Trophoblast cell (in vitro differentiated cells and primary cell): ENCODE measurements at regions not wholly inside any gene's neighbourhood (a gene's known extent, or its start where the extent isn't known, plus 50 kb on each side); places are given as distances from the start of the nearest gene placed in this dataset.

Source experiments
- DNase-seq, 2 donors: peaks; one replicate each; pipeline ENCODE4 v3.0.0-alpha.2; 2016
- H2AFZ ChIP-seq: 2 replicates; pipeline ENCODE4 v1.6.1; 2013; ENCODE audit warnings: low read length, moderate library complexity, mild to moderate bottlenecking; ENCODE audit not compliant: insufficient read depth, poor library complexity
- H2AK5ac ChIP-seq: 2 replicates; pipeline ENCODE4 v1.6.1; 2013; ENCODE audit warnings: mild to moderate bottlenecking, low read length
- H2BK120ac ChIP-seq: 2 replicates; pipeline ENCODE4 v1.6.1; 2013; ENCODE audit warnings: low read length, mild to moderate bottlenecking, moderate library complexity; ENCODE audit not compliant: insufficient read depth, poor library complexity
- H2BK12ac ChIP-seq: 2 replicates; pipeline ENCODE4 v1.6.1; 2013; ENCODE audit warnings: mild to moderate bottlenecking, low read length, moderate library complexity
- H2BK5ac ChIP-seq: 2 replicates; pipeline ENCODE4 v1.6.1; 2013; ENCODE audit warnings: low read length, low read depth, moderate library complexity, mild to moderate bottlenecking; ENCODE audit not compliant: poor library complexity
- H3K14ac ChIP-seq: 2 replicates; pipeline ENCODE4 v1.6.1; 2013; ENCODE audit warnings: mild to moderate bottlenecking, low read length
- H3K18ac ChIP-seq: 2 replicates; pipeline ENCODE4 v1.6.1; 2013; ENCODE audit warnings: mild to moderate bottlenecking, low read length
- H3K23ac ChIP-seq: 2 replicates; pipeline ENCODE4 v1.6.1; 2013; ENCODE audit warnings: low read length
- H3K27ac ChIP-seq: 2 replicates; pipeline ENCODE4 v1.5.1; 2013; ENCODE audit warnings: low read depth, mild to moderate bottlenecking, inconsistent platforms, low read length, moderate library complexity
- H3K27me3 ChIP-seq: 2 replicates; pipeline ENCODE4 v1.6.1; 2013; ENCODE audit warnings: inconsistent platforms, mild to moderate bottlenecking, low read length, moderate library complexity; ENCODE audit not compliant: insufficient read depth
- H3K36me3 ChIP-seq, 2 experiments: 1 replicate in 1 of 2; 2 replicates in 1 of 2; pipeline ENCODE4 v1.6.1; 2013; ENCODE audit warnings: low read length in 2 of 2, mild to moderate bottlenecking in 2 of 2, moderate library complexity in 1 of 2; ENCODE audit not compliant: insufficient read depth in 2 of 2, control insufficient read depth in 1 of 2
- H3K4ac ChIP-seq: 2 replicates; pipeline ENCODE4 v1.6.1; 2013; ENCODE audit warnings: low read depth, mild to moderate bottlenecking, low read length, moderate library complexity
- H3K4me1 ChIP-seq, 2 experiments: 1 replicate in 1 of 2; 2 replicates in 1 of 2; pipeline ENCODE4 v1.6.1; 2013; ENCODE audit warnings: low read length in 2 of 2, mild to moderate bottlenecking in 2 of 2, moderate library complexity in 1 of 2; ENCODE audit not compliant: insufficient read depth in 2 of 2, control insufficient read depth in 1 of 2
- H3K4me2 ChIP-seq: 2 replicates; pipeline ENCODE4 v1.6.1; 2013; ENCODE audit warnings: inconsistent platforms, mild to moderate bottlenecking, low read length, moderate library complexity
- H3K4me3 ChIP-seq: 2 replicates; pipeline ENCODE4 v1.5.1; 2013; ENCODE audit warnings: mild to moderate bottlenecking, low read depth, low read length, inconsistent platforms
- H3K79me1 ChIP-seq: one replicate; pipeline ENCODE4 v1.6.1; 2013; ENCODE audit warnings: low read length
- H3K79me2 ChIP-seq: 2 replicates; pipeline ENCODE4 v1.6.1; 2013; ENCODE audit warnings: low read length, mild to moderate bottlenecking; ENCODE audit not compliant: control insufficient read depth, insufficient read depth, poor library complexity
- H3K9ac ChIP-seq: 2 replicates; pipeline ENCODE4 v1.6.1; 2013; ENCODE audit warnings: mild to moderate bottlenecking, low read length
- H3K9me3 ChIP-seq: 2 replicates; pipeline ENCODE4 v1.6.1; 2013; ENCODE audit warnings: low read depth, mild to moderate bottlenecking, control low read depth, inconsistent platforms, low read length; ENCODE audit not compliant: insufficient read depth
- H4K12ac ChIP-seq: 2 replicates; pipeline ENCODE4 v1.6.1; 2013; ENCODE audit warnings: low read depth, mild to moderate bottlenecking, low read length, moderate library complexity
- H4K8ac ChIP-seq: 2 replicates; pipeline ENCODE4 v1.6.1; 2013; ENCODE audit warnings: low read depth, mild to moderate bottlenecking, low read length, moderate library complexity
- H4K91ac ChIP-seq: one replicate; pipeline ENCODE4 v1.6.1; 2013; ENCODE audit warnings: low read depth, mild to moderate bottlenecking, low read length, moderate library complexity
- WGBS: extraction: QIAGEN DNeasy Blood & Tissue Kit; methylation state at CpG from one replicate; pipeline ENCODE4 v1.1.7; 2013; ENCODE audit warnings: missing lambda C conversion rate; ENCODE audit not compliant: insufficient read length, insufficient coverage; ENCODE audit errors: extremely low coverage; 5-methylcytosine and 5-hydroxymethylcytosine counted together

DNA sequence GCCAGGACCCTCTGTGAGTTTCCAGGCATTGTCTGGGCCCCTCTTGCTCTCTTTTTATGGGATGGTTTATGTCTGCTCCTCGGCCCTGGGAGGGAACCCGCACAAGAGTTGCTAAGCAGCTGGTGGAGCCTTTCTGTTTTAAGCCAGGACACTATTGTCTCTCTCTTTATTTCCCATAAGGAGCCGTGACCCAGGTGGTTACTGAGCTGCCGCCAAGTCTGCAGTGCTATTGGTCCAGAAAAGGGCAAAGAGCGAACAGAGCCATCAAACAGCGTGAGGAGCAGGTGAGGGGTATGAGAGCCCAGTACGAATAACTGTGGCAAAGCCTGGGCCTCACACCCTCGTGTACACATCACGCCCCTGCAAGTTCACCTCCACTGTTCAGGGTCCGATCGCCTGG, 280.2 kb downstream of the SHQ1 start:
- H4K91ac ChIP-seq: no peak overlapping the region
- H2BK5ac ChIP-seq: no peak overlapping the region
- no peak overlapping the region for H3K27ac ChIP-seq
- H3K27me3 ChIP-seq: no peaks in the 10 kb centered on the region
- no peak overlapping the region for H2BK120ac ChIP-seq
- no peak overlapping the region for H3K4me2 ChIP-seq
- no peaks in the 10 kb centered on the region for H3K79me1 ChIP-seq
- H4K12ac ChIP-seq: no peak overlapping the region
- WGBS: no CpG with 5 or more reads among the region's 11 CpGs
- no peaks in the 10 kb centered on the region for H3K36me3 ChIP-seq
- DNase-seq: no peak
- no peak overlapping the region for H3K4ac ChIP-seq
- H3K4me3 ChIP-seq: no peak overlapping the region
- no peaks in the 10 kb centered on the region for H3K9me3 ChIP-seq
- H3K79me2 ChIP-seq: no peaks in the 10 kb centered on the region
- no peak overlapping the region for H3K18ac ChIP-seq
- no peak overlapping the region for H3K23ac ChIP-seq
- no peak overlapping the region for H4K8ac ChIP-seq
- no peak overlapping the region for H2AK5ac ChIP-seq
- no peak overlapping the region for H3K14ac ChIP-seq
- H3K4me1 ChIP-seq: peaks cover 0 to 3% of the 10 kb centered on the region in 2 experiments
- H2AFZ ChIP-seq: no peak overlapping the region
- H2BK12ac ChIP-seq: no peak overlapping the region
- no peak overlapping the region for H3K9ac ChIP-seq

DNA sequence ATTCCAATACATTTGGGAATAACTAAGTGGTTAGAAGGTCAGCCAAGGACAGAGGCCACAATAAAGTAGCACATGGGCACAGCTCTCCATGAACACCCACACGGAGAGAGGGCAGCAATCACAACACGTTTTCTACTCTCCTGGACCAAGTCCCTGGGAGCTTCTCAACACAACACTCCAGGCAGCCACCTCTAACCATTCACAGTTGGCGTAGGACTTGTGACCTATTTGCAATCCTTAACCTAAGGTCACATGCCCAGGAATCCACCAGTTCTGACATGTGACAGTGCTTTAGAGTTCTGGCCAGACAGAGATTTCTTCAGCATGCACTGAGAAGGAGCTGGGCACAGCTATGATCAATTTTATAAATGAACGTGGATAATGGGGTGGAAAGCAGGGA, 280.8 kb downstream of the SHQ1 start:
- Histone ChIP-seq H3K27me3 (no peaks in the 10 kb centered on the region), H2AFZ (no peak overlapping the region), H4K8ac (no peak overlapping the region), H4K12ac (no peak overlapping the region), H2BK120ac (no peak overlapping the region), H3K23ac (no peak overlapping the region), H3K4me1 (peaks cover 0 to 3% of the 10 kb centered on the region in 2 experiments), H3K14ac (no peak overlapping the region), H3K18ac (no peak overlapping the region), H3K9me3 (no peaks in the 10 kb centered on the region), H3K79me1 (no peaks in the 10 kb centered on the region), H3K4ac (no peak overlapping the region), H3K4me2 (no peak overlapping the region), H3K36me3 (no peaks in the 10 kb centered on the region), H2AK5ac (no peak overlapping the region), H4K91ac (no peak overlapping the region), H3K4me3 (no peak overlapping the region), H2BK5ac (no peak overlapping the region), H3K9ac (no peak overlapping the region), H3K79me2 (no peaks in the 10 kb centered on the region), H3K27ac (no peak overlapping the region), H2BK12ac (no peak overlapping the region)
- no CpG with 5 or more reads among the region's 4 CpGs for WGBS
- no peak for DNase-seq

DNA sequence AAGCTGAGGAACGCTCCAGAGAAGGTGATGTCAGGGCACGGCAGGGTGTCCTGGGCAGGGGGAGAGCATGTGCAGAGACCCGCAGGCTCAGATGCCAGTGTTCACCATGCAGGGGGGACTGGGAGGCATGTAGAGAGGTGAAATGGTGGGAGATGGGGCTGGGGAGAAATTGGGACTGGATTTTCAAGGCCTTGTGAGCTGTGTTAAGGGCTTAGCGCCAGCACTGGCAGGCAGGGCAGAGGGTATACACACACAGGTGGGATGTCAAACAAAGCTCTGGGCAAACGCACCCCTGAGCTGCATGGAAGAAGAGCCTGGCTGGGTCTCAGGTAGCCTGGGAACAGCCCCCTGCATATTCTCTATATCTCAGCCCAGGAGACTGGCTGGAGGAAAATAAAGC, 282.7 kb downstream of the SHQ1 start:
- whole genome bisulfite sequencing: no CpG with 5 or more reads among the region's 5 CpGs
- H3K18ac ChIP-seq: no peak overlapping the region

DNA sequence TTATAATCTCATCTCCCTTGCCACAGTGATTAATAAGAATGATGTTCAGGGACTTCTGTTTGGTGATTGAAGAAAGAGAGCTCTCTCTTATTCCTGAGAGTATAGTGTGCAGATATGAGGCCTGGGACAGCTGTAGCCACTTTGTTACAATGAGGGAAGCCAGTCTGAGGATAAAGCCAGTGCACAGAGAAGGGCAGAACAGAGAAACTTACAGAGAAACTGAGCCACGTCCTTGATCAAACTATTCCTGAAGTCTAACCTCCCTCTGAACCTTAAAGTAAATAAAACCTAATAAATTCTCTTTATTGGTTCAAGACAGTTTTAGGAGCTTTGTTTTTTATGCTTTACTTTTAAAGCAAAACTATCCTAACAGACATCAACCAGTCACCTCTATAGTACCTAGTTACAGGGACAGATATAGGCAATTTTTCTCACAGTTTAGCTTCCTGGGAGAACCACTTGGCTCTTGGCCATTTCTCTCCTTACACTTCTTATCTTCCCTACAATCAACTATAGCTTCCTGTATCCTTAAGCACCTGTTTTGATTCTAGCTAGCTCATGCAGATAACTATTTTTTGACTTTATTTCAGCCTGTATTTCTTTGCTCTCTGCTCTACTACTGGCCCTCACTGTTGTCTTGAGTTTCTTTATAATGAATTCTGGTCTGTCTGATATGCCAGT, 284.4 kb downstream of the SHQ1 start:
- Histone ChIP-seq H3K36me3 (no peaks in the 10 kb centered on the region), H2AFZ (no peak overlapping the region), H4K91ac (no peak overlapping the region), H3K18ac (no peak overlapping the region), H3K9ac (no peak overlapping the region), H3K4ac (no peak overlapping the region), H3K79me1 (no peaks in the 10 kb centered on the region), H2AK5ac (no peak overlapping the region), H3K23ac (no peak overlapping the region), H2BK12ac (no peak overlapping the region), H3K4me3 (no peak overlapping the region), H3K79me2 (no peaks in the 10 kb centered on the region), H3K9me3 (no peaks in the 10 kb centered on the region), H2BK5ac (no peak overlapping the region), H3K27ac (no peak overlapping the region), H4K12ac (no peak overlapping the region), H3K14ac (no peak overlapping the region), H4K8ac (no peak overlapping the region), H2BK120ac (no peak overlapping the region), H3K4me1 (no peaks in the 10 kb centered on the region), H3K27me3 (no peaks in the 10 kb centered on the region), H3K4me2 (no peak overlapping the region)
- DNase-seq: no peak
- no CpG with 5 or more reads among the region's 1 CpG for WGBS

More for the DNA sequence above, 282.7 kb downstream of the SHQ1 start:
- Histone ChIP-seq H3K14ac (no peak overlapping the region), H3K9me3 (no peaks in the 10 kb centered on the region), H4K91ac (no peak overlapping the region), H3K27ac (no peak overlapping the region), H3K36me3 (no peaks in the 10 kb centered on the region), H3K23ac (no peak overlapping the region), H2BK12ac (no peak overlapping the region), H3K79me2 (no peaks in the 10 kb centered on the region), H3K4me1 (no peaks in the 10 kb centered on the region), H2BK5ac (no peak overlapping the region), H4K8ac (no peak overlapping the region), H3K4ac (no peak overlapping the region), H2BK120ac (no peak overlapping the region), H2AK5ac (no peak overlapping the region), H4K12ac (no peak overlapping the region), H2AFZ (no peak overlapping the region), H3K4me3 (no peak overlapping the region), H3K4me2 (no peak overlapping the region), H3K79me1 (no peaks in the 10 kb centered on the region), H3K9ac (no peak overlapping the region), H3K27me3 (no peaks in the 10 kb centered on the region)
- no peak for DNase-seq
